ENCODE measurements at regions not wholly inside any gene's neighbourhood (a gene's known extent, or its start where the extent isn't known, plus 50 kb on each side); places are given as distances from the start of the nearest gene placed in this dataset.

DNA sequence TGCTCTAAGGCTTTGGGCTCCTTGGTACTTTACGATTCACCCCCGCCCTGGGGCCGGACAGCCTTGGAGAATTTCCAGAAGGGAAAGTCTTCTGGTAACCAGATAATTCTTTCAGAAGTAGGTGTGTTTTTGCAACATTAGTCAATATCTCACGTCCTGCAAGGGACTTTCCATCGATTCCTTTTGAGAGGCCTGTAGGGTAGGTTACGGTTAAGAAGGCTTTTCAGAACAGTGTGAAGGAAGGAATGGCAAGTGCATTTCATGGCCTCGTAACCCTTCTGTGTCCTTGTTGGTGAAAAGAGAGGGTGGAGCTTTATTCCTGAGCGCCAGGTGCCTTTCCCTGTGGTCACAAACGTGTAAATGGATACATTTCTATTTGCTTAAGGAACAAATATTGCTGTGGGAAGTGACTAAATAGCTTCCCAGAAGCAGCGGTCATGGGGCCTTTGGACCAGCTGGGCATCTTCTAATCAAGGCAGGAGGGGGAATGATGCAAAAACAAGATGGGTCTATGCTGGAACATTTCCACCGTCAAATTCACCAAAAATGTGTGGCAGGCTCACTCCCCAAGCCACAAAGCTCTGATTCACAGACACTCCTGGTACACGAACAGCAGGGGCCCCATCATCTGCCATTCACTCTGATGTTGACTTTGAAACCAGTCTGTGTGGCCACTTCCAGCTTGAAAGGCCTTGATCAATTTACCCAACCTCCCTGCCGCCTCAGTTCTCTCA, 99.2 kb downstream of the ANKRD10 start:
- TF ChIP-seq, protein P1, sequence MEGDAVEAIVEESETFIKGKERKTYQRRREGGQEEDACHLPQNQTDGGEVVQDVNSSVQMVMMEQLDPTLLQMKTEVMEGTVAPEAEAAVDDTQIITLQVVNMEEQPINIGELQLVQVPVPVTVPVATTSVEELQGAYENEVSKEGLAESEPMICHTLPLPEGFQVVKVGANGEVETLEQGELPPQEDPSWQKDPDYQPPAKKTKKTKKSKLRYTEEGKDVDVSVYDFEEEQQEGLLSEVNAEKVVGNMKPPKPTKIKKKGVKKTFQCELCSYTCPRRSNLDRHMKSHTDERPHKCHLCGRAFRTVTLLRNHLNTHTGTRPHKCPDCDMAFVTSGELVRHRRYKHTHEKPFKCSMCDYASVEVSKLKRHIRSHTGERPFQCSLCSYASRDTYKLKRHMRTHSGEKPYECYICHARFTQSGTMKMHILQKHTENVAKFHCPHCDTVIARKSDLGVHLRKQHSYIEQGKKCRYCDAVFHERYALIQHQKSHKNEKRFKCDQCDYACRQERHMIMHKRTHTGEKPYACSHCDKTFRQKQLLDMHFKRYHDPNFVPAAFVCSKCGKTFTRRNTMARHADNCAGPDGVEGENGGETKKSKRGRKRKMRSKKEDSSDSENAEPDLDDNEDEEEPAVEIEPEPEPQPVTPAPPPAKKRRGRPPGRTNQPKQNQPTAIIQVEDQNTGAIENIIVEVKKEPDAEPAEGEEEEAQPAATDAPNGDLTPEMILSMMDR (IDR thresholded peaks at IDR 0.05) = no peak
- TF ChIP-seq POLR2A (IDR thresholded peaks at IDR 0.05) (no peak), EP300 (IDR thresholded peaks at IDR 0.05) (no peak)
